HG02970 (cell line): ENCODE measurements at regions not wholly inside any gene's neighbourhood (a gene's known extent, or its start where the extent isn't known, plus 50 kb on each side); places are given as distances from the start of the nearest gene placed in this dataset.
"Not testable (repeated sequence)": the region's sequence is repeated elsewhere in the genome, so short reads cannot be mapped to it uniquely, and the experiment has no call there.

ENCODE experiments used
- ATAC-seq: cut with Tn5 transposase; IDR thresholded peaks from one replicate; pipeline ENCODE4 v1.9.1; 2021; ENCODE audit warnings: mild to moderate bottlenecking, moderate library complexity, moderate number of reproducible peaks; ENCODE audit not compliant: unreplicated experiment, low FRiP score

- ATAC-seq: no peak
Measured at GRCh38 chr12:131599190-131600159, 111.4 kb upstream of the SFSWAP start.

GRCh38 chr12:131600160-131600532, 110.7 kb upstream of the SFSWAP start:
- no peak for ATAC-seq

- not testable (repeated sequence) for ATAC-seq
Measured at GRCh38 chr12:131601499-131601898, 109.4 kb upstream of the SFSWAP start.

- ATAC-seq: no peak
Measured at GRCh38 chr12:131603106-131603938, 107.6 kb upstream of the SFSWAP start.

GRCh38 chr12:131603939-131604795, 106.7 kb upstream of the SFSWAP start:
- ATAC-seq: no peak

DNA sequence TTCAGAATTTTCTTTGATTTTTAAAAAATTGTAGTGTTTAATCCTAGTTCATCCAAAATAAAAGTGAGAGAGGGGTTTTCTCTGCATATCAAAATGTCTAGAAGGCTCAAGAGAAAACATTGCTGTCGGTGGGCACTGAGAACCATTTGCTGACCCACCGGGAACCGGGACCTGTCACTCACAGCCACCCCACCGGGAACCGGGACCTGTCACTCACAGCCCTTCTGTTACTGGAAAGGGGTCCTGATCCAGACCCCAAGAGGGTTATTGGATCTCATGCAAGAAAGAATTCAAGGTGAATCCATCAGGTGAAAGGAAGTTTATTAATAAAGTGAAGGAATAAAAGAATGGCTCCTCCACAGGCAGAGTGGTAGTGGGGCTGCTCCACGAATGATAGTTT, 106.0 kb upstream of the SFSWAP start:
- ATAC-seq: no peak

DNA sequence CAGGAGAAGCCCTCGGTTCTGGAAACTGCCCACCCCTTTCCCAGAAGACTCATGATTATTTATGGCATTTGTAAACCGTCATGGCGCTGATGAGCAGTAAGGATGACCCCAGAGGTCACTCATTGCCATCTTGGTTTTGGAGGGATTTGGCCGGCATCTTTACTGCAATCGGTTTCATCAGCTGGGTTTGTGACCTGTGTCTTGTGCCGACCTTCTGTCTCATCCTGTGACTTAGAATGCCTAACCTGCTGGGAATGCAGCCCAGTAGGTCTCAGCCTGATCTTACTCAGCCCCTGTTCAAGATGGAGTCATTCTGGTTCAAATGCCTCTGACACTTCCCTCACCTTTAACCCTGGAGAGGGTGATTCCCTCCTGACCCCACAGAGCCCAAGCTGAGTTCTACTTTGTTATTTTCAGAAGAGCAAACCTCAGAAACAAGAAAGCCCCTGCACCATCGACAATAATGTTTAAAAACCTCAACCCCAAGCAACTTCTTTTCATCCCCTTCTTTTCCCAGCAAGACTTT, 105.5 kb upstream of the SFSWAP start:
- ATAC-seq: no peak

GRCh38 chr12:131606218-131606901, 104.5 kb upstream of the SFSWAP start:
- no peak for ATAC-seq

GRCh38 chr12:131607658-131608447, 103.0 kb upstream of the SFSWAP start:
- ATAC-seq: peak; percentile 60

DNA sequence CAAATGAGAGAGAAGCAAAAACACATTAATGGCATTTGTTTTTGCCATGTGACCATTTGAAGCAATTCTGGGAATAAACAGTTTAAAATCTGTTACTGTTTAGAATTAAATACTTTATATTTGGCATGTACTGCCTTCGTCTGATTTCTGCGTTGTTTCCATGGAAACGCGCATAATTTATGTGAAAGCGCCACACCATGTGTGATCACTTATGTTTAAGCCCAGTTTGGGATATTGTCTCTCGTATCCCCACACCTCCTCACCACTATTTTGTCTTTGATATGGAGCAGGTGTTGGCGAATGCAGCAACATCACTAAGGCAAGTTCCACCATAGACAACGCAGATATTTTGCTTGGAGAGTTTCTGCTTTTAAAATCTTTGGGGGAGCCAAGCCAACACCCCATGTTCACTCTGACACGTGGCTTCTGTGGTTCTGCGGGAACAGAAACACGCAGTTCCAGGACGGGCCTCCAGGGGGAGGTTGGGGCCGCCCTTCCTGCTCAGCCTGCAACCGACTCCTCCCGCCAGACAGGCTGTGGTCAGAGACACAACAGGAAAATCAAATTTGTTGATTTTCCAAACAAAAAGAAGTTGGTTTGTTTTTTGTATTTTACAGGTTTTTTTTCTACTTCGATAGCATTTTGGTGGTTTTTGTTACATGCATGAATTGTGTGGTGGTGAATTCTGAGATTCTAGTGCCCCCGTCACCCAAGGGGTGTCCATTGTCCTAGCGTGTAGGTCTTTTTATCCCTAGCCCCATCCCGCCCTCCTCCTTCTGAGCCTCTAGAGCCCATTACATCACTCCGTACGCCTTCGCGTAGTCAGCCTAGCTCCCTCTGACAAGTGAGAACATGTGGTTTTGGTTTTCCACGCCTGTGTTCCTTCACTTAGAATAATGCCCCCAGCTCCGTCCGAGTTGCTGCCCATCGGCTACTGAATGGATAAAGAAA, 101.9 kb upstream of the SFSWAP start:
- no peak for ATAC-seq

DNA sequence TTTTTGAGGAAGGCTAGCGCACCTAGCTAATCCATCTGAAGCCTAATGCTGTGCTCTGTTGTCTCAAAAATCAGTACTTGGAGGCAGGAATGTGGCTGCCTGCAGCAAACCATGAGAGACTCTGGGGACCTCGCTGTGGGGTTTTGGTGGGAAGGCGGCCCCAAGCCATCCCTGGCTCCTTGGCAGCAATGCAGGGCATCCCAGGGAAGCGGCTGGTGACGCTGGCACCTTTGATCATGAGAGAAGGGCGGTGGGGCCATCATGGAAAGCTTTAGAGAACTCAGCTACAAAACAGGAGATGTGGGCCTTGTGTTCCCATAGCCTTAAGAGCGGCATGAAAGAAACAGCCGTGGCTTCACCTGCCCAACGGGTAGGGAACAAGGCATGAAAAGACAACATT, 101.1 kb upstream of the SFSWAP start:
- ATAC-seq: no peak

DNA sequence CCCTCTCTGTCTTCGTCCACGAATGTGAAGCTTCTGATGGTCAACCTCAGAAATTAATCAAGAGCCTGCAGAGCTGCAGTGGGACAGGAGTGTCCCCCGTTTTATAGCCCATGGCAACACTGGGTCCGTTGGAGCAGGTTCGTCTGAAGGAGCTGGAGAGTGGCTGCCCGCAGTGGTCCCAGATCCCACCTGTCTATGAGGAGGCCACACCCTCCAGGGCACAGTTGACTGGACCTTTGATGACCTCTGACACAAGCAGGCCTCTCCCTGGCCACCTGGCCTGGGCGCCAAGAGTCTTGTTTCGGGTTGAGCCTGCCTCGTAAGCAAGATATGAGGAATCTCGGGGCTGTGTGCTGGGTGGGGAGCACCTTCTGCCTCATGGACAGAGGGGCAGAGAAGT, 100.7 kb upstream of the SFSWAP start:
- no peak for ATAC-seq

GRCh38 chr12:131610891-131611290, 100.0 kb upstream of the SFSWAP start:
- no peak for ATAC-seq

- ATAC-seq: no peak
Measured at GRCh38 chr12:131611416-131612091, 99.3 kb upstream of the SFSWAP start.

- ATAC-seq: no peak
Measured at GRCh38 chr12:131612092-131612755, 98.7 kb upstream of the SFSWAP start.

- ATAC-seq: no peak
Measured at GRCh38 chr12:131613186-131613585, 97.7 kb upstream of the SFSWAP start.

DNA sequence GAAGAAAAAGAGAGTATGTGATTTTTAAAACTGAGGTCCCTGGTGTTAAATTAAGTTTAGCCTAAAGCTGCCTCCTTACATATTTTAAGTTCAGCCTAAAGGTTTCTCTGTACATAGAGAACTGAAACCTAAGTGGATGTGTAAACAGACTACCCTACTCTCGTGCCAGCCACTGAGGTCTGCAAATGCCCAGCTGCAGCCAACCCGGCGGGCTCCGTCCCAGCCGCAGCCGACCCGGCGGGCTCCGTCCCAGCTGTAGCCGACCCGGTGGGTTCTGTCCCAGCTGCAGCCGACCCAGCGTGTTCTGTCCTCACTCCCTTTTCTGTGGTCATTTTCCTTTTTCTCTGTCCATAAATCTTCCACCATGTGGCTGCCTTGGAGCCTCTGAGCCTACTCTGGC, 97.2 kb upstream of the SFSWAP start:
- ATAC-seq: no peak
